Heart right ventricle (tissue), 16 donors: ENCODE measurements at regions not wholly inside any gene's neighbourhood (a gene's known extent, or its start where the extent isn't known, plus 50 kb on each side); places are given as distances from the start of the nearest gene placed in this dataset.
"Not testable (repeated sequence)": the region's sequence is repeated elsewhere in the genome, so short reads cannot be mapped to it uniquely, and the experiment has no call there.

Experiments
- ATAC-seq, 8 donors: fragments of 200-7000 bp; cut with Tn5 transposase; one replicate each; pipeline ENCODE4 v1.9.1; 2020; ENCODE audit warnings: mild to moderate bottlenecking in 8 of 8, moderate library complexity in 8 of 8, moderate number of reproducible peaks in 1 of 8
- DNase-seq, 2 donors: peaks; one replicate each; pipeline ENCODE4 v3.0.0-alpha.2; 2020
- H3K27ac ChIP-seq, 10 donors: fragments of 200-600 bp; sonication (generic) in 2 of 10; one replicate each; pipeline versions ENCODE4 v1.5.0 to v1.8.0; 2020 to 2022; ENCODE audit warnings: mild to moderate bottlenecking in 3 of 10
- H3K27me3 ChIP-seq, 7 donors: fragments of 200-600 bp; one replicate each; pipeline ENCODE4 v1.8.0; 2021 to 2022; ENCODE audit warnings: mild to moderate bottlenecking in 2 of 7
- H3K36me3 ChIP-seq, 9 donors: fragments of 200-600 bp; sonication (generic) in 1 of 9; one replicate each; pipeline versions ENCODE4 v1.5.0 to v1.8.0; 2020 to 2022; ENCODE audit warnings: mild to moderate bottlenecking in 2 of 9
- H3K4me1 ChIP-seq, 9 donors: fragments of 200-600 bp; sonication (generic) in 1 of 9; one replicate each; pipeline versions ENCODE4 v1.5.0 to v1.8.0; 2020 to 2022; ENCODE audit warnings: mild to moderate bottlenecking in 4 of 9
- H3K4me3 ChIP-seq, 10 donors: fragments of 200-600 bp; sonication (generic) in 2 of 10; one replicate each; pipeline versions ENCODE4 v1.5.0 to v1.8.0; 2020 to 2022; ENCODE audit warnings: mild to moderate bottlenecking in 7 of 10, moderate library complexity in 2 of 10
- H3K9me3 ChIP-seq, 11 donors: fragments of 200-600 bp in 10 of 11; sonication (generic) in 2 of 11; one replicate each; pipeline versions ENCODE4 v1.5.0 to v1.8.0; 2013 to 2022; ENCODE audit warnings: mild to moderate bottlenecking in 2 of 11, control low read depth in 1 of 11, moderate library complexity in 1 of 11
- CTCF ChIP-seq, 9 donors: fragments of 200-600 bp; sonication (generic) in 2 of 9; IDR thresholded peaks; one replicate each; pipeline versions ENCODE4 v1.5.0 to v1.8.0; 2021 to 2022; ENCODE audit warnings: antibody characterized with exemption in 9 of 9, mild to moderate bottlenecking in 5 of 9, moderate library complexity in 1 of 9
- WGBS, 2 donors: extraction: QIAGEN DNeasy Blood & Tissue Kit; methylation state at CpG; one replicate each; pipeline ENCODE4 v1.1.7; 2013; ENCODE audit warnings: inconsistent platforms in 1 of 2; 5-methylcytosine and 5-hydroxymethylcytosine counted together
- intact Hi-C, 10 donors: fragments of 100-400 bp; cut with DNase I; formaldehyde crosslinking; loops; one replicate each; pipeline versions ENCODE4 v1.11.1 to v1.14.2; 2022
- donor health status: Arrhythmogenic right ventricular cardiomyopathy.
- donor health status: ischemic (EF 13 %, LVEDD 7.1; RV severe dilation, severe dysfunction).
- donor health status: healthy with polysubstance abuse.
- donor health status: DM: no; HTN: yes; CAD: no.
- donor health status: DM: no; HTN: no; CAD: no.
- donor health status: ischemic (EF 25% LVEDD 6.9; RV normal size, moderate dysfunction).
- donor health status: ischemic (EF 25% LVEDD 5.7; RV mildly dilated, moderate dysfunction).
- donor health status: healthy.
- donor health status: DM: yes; HTN: yes; CAD: no.
- donor health status: Ischemic cardiomyopathy.
- donor health status: ischemic (EF 35%, LVEDD 5.7; RV mildly dilated, moderate dysfunction).
- donor health status: nonischemic (EF 11% LVEDD 7.7; RV severe dilation, severe dysfunction).
- donor health status: DM: yes; HTN: yes; CAD: no.
- donor health status: PGD.
- donor health status: ischemic (EF 29% LVEDD 5.4; RV normal size, mild dysfunction).
- donor health status: nonischemic (EF 23%, LVEDD 6.1; RV moderate dilation, normal function).

GRCh38 chr3:130816561-130817445 is 70.2 kb upstream of the PIK3R4 start:
- Histone ChIP-seq H3K4me3 (no peak overlapping the region), H3K4me1 (peaks cover 0 to 11% (median 0%) of the 10 kb centered on the region in 9 donors), H3K27me3 (no peaks in the 10 kb centered on the region), H3K9me3 (peaks cover 0 to 6% (median 0%) of the 10 kb centered on the region in 11 donors), H3K36me3 (no peaks in the 10 kb centered on the region), H3K27ac (no peak overlapping the region)
- WGBS, 2 donors, result 87 to 88% methylated on average over 6 of the region's 6 CpGs
- TF ChIP-seq CTCF (IDR thresholded peaks at IDR 0.05), result no peak
- DNase-seq (no peak), ATAC-seq (no peak)
- intact Hi-C loops, result no loop called here

- H3K36me3 ChIP-seq, H3K27ac ChIP-seq, H3K9me3 ChIP-seq, H3K4me3 ChIP-seq, H3K27me3 ChIP-seq, intact Hi-C loops, ATAC-seq, DNase-seq: not testable (repeated sequence)
- peaks cover 0 to 16% (median 0%) of the 10 kb centered on the region in 9 donors for H3K4me1 ChIP-seq
- WGBS, 2 donors, result 93% methylated on average over 3 of the region's 3 CpGs
Observed at GRCh38 chr3:130818066-130818465, 71.4 kb upstream of the PIK3R4 start.

- intact Hi-C loops, result no loop called here
- H3K27ac ChIP-seq, result no peak overlapping the region
- H3K27me3 ChIP-seq, result no peaks in the 10 kb centered on the region
- DNase-seq (no peak), ATAC-seq (peak in 2 of 8 donors; percentile 65 to 80)
- no peak for TF ChIP-seq CTCF (IDR thresholded peaks at IDR 0.05)
- H3K36me3 ChIP-seq, result no peaks in the 10 kb centered on the region
- H3K4me1 ChIP-seq, result peaks cover 0 to 18% (median 0%) of the 10 kb centered on the region in 9 donors
- no peak overlapping the region for H3K4me3 ChIP-seq
- WGBS, 2 donors, result 62 to 86% methylated on average over 2 of the region's 2 CpGs
- H3K9me3 ChIP-seq, result no peaks in the 10 kb centered on the region
Observed at GRCh38 chr3:130820976-130821375, 72.9 kb upstream of the ATP2C1 start.

- no peaks in the 10 kb centered on the region for H3K36me3 ChIP-seq
- no peaks in the 10 kb centered on the region for H3K27me3 ChIP-seq
- H3K9me3 ChIP-seq, result no peaks in the 10 kb centered on the region
- DNase-seq (no peak), ATAC-seq (no peak)
- no peak overlapping the region for H3K27ac ChIP-seq
- H3K4me1 ChIP-seq, result peaks cover 0 to 18% (median 0%) of the 10 kb centered on the region in 9 donors
- 79 to 92% methylated on average over 1 of the region's 1 CpG for WGBS, 2 donors
- no peak overlapping the region for H3K4me3 ChIP-seq
- intact Hi-C loops, result no loop called here
- no peak for TF ChIP-seq CTCF (IDR thresholded peaks at IDR 0.05)
Observed at GRCh38 chr3:130821806-130822205, 72.1 kb upstream of the ATP2C1 start.
